ENCODE measurements at regions not wholly inside any gene's neighbourhood (a gene's known extent, or its start where the extent isn't known, plus 50 kb on each side); places are given as distances from the start of the nearest gene placed in this dataset.

DNA sequence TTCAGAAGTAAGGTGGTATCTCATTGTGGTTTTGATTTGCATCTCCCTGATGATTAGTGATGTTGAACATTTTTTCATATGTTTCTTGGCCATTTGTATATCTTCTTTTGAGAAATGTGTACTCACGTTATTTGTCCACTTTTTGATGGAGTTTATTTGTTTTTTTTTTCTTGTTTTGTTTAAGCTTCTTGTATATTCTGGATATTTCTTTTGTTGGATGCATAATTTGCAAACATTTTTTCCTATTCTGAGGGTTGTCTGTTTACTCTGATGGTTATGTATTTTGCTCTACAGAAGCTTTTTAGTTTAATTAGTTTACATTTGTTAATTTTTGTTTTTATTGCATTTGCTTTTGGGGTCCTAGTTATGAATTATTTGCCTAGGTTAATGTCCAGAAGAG lies 927.4 kb upstream of the LRFN5 start:
- TF ChIP-seq, protein P1, sequence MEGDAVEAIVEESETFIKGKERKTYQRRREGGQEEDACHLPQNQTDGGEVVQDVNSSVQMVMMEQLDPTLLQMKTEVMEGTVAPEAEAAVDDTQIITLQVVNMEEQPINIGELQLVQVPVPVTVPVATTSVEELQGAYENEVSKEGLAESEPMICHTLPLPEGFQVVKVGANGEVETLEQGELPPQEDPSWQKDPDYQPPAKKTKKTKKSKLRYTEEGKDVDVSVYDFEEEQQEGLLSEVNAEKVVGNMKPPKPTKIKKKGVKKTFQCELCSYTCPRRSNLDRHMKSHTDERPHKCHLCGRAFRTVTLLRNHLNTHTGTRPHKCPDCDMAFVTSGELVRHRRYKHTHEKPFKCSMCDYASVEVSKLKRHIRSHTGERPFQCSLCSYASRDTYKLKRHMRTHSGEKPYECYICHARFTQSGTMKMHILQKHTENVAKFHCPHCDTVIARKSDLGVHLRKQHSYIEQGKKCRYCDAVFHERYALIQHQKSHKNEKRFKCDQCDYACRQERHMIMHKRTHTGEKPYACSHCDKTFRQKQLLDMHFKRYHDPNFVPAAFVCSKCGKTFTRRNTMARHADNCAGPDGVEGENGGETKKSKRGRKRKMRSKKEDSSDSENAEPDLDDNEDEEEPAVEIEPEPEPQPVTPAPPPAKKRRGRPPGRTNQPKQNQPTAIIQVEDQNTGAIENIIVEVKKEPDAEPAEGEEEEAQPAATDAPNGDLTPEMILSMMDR (IDR thresholded peaks at IDR 0.05; ENCODE audit: poor library complexity, severe bottlenecking): no peak
- TF ChIP-seq EZH2 (IDR thresholded peaks at IDR 0.05; ENCODE audit: borderline replicate concordance, insufficient read depth, low read length, poor library complexity, severe bottlenecking): no peak
- TF ChIP-seq EP300 (conservative IDR thresholded peaks at IDR 0.05; ENCODE audit: poor library complexity, severe bottlenecking): no peak
- TF ChIP-seq RAD21 (conservative IDR thresholded peaks at IDR 0.05): no peak
- TF ChIP-seq POLR2AphosphoS5 (IDR thresholded peaks at IDR 0.05): no peak
- TF ChIP-seq REST (IDR thresholded peaks at IDR 0.05; ENCODE audit: borderline replicate concordance): no peak
- no peak for TF ChIP-seq TAF1 (IDR thresholded peaks at IDR 0.05; ENCODE audit: low read depth)

Measured in neural cell (in vitro differentiated cells).